ENCODE measurements at regions not wholly inside any gene's neighbourhood (a gene's known extent, or its start where the extent isn't known, plus 50 kb on each side); places are given as distances from the start of the nearest gene placed in this dataset.

DNA sequence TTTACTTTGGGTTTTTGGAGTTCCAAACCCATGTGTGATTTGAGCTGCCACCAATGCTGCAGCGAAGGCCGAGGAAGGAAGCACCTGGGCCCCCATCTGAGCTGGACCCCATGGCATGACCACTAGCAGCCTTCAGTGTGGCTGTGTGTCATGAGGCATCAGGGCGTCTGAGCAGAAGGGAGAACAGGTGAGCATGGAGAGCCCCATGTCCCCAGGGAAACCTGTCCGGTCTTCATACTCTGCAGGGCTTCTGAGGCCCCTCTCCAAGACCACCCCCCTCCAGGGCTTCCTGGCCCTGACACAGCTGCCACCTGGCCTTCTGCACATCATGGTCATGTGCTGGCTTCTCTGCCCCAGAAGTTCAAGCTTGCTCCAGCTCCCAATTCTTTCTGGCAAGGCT is 169.1 kb upstream of the CST7 start:
- TF ChIP-seq, protein P1, sequence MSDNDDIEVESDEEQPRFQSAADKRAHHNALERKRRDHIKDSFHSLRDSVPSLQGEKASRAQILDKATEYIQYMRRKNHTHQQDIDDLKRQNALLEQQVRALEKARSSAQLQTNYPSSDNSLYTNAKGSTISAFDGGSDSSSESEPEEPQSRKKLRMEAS (IDR thresholded peaks at IDR 0.05) = no peak
- TF ChIP-seq, protein P2, sequence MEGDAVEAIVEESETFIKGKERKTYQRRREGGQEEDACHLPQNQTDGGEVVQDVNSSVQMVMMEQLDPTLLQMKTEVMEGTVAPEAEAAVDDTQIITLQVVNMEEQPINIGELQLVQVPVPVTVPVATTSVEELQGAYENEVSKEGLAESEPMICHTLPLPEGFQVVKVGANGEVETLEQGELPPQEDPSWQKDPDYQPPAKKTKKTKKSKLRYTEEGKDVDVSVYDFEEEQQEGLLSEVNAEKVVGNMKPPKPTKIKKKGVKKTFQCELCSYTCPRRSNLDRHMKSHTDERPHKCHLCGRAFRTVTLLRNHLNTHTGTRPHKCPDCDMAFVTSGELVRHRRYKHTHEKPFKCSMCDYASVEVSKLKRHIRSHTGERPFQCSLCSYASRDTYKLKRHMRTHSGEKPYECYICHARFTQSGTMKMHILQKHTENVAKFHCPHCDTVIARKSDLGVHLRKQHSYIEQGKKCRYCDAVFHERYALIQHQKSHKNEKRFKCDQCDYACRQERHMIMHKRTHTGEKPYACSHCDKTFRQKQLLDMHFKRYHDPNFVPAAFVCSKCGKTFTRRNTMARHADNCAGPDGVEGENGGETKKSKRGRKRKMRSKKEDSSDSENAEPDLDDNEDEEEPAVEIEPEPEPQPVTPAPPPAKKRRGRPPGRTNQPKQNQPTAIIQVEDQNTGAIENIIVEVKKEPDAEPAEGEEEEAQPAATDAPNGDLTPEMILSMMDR (IDR thresholded peaks at IDR 0.05) = no peak
- TF ChIP-seq BHLHE40 (IDR thresholded peaks at IDR 0.05; ENCODE audit: low read depth, low read length) = no peak

Data from A549 (cell line).